ENCODE measurements at regions not wholly inside any gene's neighbourhood (a gene's known extent, or its start where the extent isn't known, plus 50 kb on each side); places are given as distances from the start of the nearest gene placed in this dataset.
"Not testable (repeated sequence)": the region's sequence is repeated elsewhere in the genome, so short reads cannot be mapped to it uniquely, and the experiment has no call there.

GRCh38 chr11:121996574-121996973 lies 119.4 kb downstream of the BLID start:
- CTCF ChIA-PET: no interaction called here
- POLR2A ChIA-PET: no interaction called here
- DNase-seq (ENCODE audit: extremely low spot score): no peak

GRCh38 chr11:121983901-121984300 lies 132.1 kb downstream of the BLID start:
- ChIA-PET CTCF (interaction anchor here (1.3 kb wide), 1 partner anchor 9 kb away, joined by 3 read pairs; no protein-coding TSS in a partner anchor), POLR2A (no interaction called here)
- no peak for TF ChIP-seq CTCF (IDR thresholded peaks at IDR 0.05; ENCODE audit: control extremely low read depth, extremely low read depth, low read depth, missing control alignments)
- no peak for DNase-seq (ENCODE audit: extremely low spot score)

More at GRCh38 chr11:121996574-121996973, 119.4 kb downstream of the BLID start:
- no peak for TF ChIP-seq CTCF (IDR thresholded peaks at IDR 0.05; ENCODE audit: control extremely low read depth, extremely low read depth, low read depth, missing control alignments)

GRCh38 chr11:121977914-121978313 lies 138.1 kb downstream of the BLID start:
- CTCF ChIA-PET; POLR2A ChIA-PET; DNase-seq (ENCODE audit: extremely low spot score): not testable (repeated sequence)

GRCh38 chr11:121968638-121969037 lies 147.4 kb downstream of the BLID start:
- no peak for TF ChIP-seq CTCF (IDR thresholded peaks at IDR 0.05; ENCODE audit: control extremely low read depth, extremely low read depth, low read depth, missing control alignments)
- POLR2A ChIA-PET: no interaction called here
- CTCF ChIA-PET: no interaction called here
- DNase-seq (ENCODE audit: extremely low spot score): no peak

- no peak for TF ChIP-seq CTCF (IDR thresholded peaks at IDR 0.05; ENCODE audit: control extremely low read depth, extremely low read depth, low read depth, missing control alignments)
- no peak for DNase-seq (ENCODE audit: extremely low spot score)
- POLR2A ChIA-PET: no interaction called here
Observed at GRCh38 chr11:121967131-121967704, 148.8 kb downstream of the BLID start.

GRCh38 chr11:121965330-121965729 lies 150.7 kb downstream of the BLID start:
- no peak for DNase-seq (ENCODE audit: extremely low spot score)
- TF ChIP-seq CTCF (IDR thresholded peaks at IDR 0.05; ENCODE audit: control extremely low read depth, extremely low read depth, low read depth, missing control alignments): no peak
- ChIA-PET CTCF (no interaction called here), POLR2A (no interaction called here)

More at GRCh38 chr11:121967131-121967704, 148.8 kb downstream of the BLID start:
- CTCF ChIA-PET: no interaction called here

- no peak for DNase-seq (ENCODE audit: extremely low spot score)
- POLR2A ChIA-PET: no interaction called here
- TF ChIP-seq CTCF (IDR thresholded peaks at IDR 0.05; ENCODE audit: control extremely low read depth, extremely low read depth, low read depth, missing control alignments): no peak
- CTCF ChIA-PET: no interaction called here
Observed at GRCh38 chr11:121964591-121964990, 151.4 kb downstream of the BLID start.

GRCh38 chr11:121963846-121964245 lies 152.2 kb downstream of the BLID start:
- CTCF ChIA-PET; POLR2A ChIA-PET; DNase-seq (ENCODE audit: extremely low spot score): not testable (repeated sequence)
